Astrocyte of the cerebellum (primary cell): ENCODE measurements at regions not wholly inside any gene's neighbourhood (a gene's known extent, or its start where the extent isn't known, plus 50 kb on each side); places are given as distances from the start of the nearest gene placed in this dataset.

Source experiments
- DNase-seq: peaks from one replicate; pipeline ENCODE4 v3.0.0-alpha.2; 2011; ENCODE audit warnings: low read depth
- H3K4me3 ChIP-seq: 2 replicates; pipeline ENCODE4 v1.5.1; 2011; ENCODE audit warnings: mild to moderate bottlenecking, low read depth, low read length, moderate library complexity
- in situ Hi-C: cut with HindIII; loops from 2 replicates; pipeline ENCODE4 v1.10.0; 2017; ENCODE audit warnings: low sequenced_read_pairs
- TF ChIP-seq, protein P1 (sequence below): IDR thresholded peaks from 2 replicates; pipeline ENCODE4 v1.5.1; 2012; ENCODE audit warnings: low read length, low read depth, moderate library complexity, mild to moderate bottlenecking; ENCODE audit errors: missing control alignments

DNA sequence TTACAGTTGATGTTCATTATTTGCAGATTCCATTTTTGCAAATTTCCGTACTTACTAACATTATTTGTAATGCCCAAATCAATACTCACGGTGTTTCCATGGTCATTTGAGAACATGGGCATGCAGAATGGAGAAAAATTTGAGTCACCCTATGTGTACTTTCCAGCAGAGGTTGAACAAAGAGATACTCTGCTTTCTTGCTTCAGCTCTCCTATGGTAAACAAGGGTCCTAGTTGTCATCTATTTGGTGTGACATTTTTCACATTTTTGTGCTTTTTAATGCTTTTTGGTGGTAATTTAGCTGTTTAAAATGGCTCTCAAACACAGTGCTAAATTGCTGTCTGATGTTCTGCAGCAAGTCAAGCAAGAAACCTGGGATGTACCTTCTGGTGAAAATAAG lies 444.4 kb upstream of the CELF4 start:
- no peak for DNase-seq
- TF ChIP-seq, protein P1, sequence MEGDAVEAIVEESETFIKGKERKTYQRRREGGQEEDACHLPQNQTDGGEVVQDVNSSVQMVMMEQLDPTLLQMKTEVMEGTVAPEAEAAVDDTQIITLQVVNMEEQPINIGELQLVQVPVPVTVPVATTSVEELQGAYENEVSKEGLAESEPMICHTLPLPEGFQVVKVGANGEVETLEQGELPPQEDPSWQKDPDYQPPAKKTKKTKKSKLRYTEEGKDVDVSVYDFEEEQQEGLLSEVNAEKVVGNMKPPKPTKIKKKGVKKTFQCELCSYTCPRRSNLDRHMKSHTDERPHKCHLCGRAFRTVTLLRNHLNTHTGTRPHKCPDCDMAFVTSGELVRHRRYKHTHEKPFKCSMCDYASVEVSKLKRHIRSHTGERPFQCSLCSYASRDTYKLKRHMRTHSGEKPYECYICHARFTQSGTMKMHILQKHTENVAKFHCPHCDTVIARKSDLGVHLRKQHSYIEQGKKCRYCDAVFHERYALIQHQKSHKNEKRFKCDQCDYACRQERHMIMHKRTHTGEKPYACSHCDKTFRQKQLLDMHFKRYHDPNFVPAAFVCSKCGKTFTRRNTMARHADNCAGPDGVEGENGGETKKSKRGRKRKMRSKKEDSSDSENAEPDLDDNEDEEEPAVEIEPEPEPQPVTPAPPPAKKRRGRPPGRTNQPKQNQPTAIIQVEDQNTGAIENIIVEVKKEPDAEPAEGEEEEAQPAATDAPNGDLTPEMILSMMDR, result no peak
- in situ Hi-C loops, result no loop called here
- H3K4me3 ChIP-seq, result no peak overlapping the region

DNA sequence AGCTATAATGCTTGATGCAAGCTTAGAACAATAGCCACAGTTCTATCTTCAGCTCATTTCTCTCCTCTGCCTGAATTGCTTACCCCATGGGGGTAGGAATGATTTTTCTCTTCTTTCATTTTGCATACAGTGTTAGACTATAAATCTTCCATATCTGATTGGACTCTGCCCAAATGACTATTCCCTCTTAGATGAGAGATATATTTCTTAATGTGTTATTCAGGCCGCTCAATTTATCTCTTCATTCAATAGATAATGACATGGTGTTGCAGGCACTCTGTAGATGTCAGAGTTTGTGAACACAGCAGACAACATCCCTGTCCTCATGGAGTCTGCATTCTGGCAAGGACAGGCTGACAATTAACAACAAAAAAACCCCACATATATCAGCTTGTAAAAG lies 443.7 kb upstream of the CELF4 start:
- in situ Hi-C loops, result loop anchor here (5.0 kb wide), 1 partner anchor 42 kb away; no protein-coding TSS in a partner anchor

DNA sequence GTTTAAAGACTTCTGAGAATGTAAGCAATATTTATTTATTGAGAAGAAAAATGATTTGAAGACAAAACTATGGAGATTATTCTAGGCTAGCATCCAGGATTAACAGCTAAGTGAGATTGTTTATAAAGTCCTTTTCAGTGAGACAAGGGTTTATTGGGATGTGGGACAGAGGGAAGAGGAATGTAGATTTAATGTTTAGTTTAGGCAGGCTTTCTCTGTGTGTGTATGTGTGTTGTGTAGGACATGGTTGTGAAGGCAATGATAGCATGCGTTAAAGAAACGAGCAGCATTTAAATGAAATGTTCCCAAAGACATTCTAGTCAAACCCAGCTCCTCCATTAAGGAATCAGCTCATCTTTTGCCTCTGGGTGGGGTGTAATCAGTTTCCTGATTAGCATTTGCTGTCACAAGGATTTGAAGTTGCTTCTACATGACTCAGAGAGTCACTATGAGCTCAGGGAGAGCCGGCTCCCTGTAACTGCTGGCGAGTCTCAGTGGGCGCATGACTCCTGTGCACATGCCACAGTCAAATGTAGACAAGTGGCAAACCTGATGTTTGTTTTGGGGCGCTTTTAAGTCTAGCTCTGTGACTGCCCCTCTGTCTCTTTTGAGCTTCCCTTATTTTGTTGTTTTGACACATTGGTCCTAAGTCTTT lies 442.2 kb upstream of the CELF4 start:
- in situ Hi-C loops, result loop anchor here (5.0 kb wide), 1 partner anchor 41 kb away; no protein-coding TSS in a partner anchor
- no peak for DNase-seq
- TF ChIP-seq, protein P1, result no peak
- H3K4me3 ChIP-seq, result no peak overlapping the region

More for the DNA sequence above, 443.7 kb upstream of the CELF4 start:
- DNase-seq, result no peak
- TF ChIP-seq, protein P1, result no peak
- H3K4me3 ChIP-seq, result no peak overlapping the region

DNA sequence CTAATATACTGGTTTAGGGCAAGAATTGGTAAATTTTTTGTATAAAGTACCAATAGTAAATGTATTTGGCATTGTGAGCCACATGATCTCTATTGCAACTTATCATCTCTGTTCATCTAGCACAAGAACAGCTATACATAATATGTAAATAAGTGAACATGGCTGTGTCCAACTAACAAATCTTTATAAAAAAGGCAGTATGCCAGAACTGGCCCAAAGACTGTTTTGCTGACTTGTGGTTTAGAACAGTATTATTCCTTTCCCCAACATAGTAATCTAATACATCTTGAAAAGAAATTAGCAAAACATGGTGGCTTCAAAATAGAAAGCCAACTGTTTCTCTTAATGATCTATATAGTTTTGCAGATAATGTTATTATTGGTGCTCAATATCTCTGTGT lies 441.4 kb upstream of the CELF4 start:
- no peak overlapping the region for H3K4me3 ChIP-seq
- DNase-seq, result no peak
- TF ChIP-seq, protein P1, result no peak
- in situ Hi-C loops, result loop anchor here (5.0 kb wide), 1 partner anchor 40 kb away; no protein-coding TSS in a partner anchor

DNA sequence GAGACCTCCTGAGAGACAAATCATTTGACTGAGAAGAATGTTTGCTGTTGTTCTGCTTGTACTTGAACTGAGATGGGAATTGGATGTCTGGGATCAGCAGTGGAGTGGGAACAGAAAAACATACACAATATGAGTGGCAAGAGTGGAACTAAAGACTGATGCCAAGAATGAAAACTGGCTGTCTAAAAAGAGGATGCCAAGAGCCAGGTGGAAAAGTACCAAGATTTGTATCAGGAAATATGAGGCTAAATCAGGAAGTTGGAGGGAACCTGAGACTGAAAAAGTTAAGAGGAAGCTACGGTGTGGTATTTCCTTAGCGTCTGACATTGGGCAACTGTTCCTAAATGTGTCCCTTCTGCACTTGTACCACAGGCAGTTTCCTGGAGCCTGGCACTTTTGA lies 440.9 kb upstream of the CELF4 start:
- no peak for DNase-seq
- no peak overlapping the region for H3K4me3 ChIP-seq
- TF ChIP-seq, protein P1, result no peak
- in situ Hi-C loops, result loop anchor here (5.0 kb wide), 1 partner anchor 39 kb away; no protein-coding TSS in a partner anchor

DNA sequence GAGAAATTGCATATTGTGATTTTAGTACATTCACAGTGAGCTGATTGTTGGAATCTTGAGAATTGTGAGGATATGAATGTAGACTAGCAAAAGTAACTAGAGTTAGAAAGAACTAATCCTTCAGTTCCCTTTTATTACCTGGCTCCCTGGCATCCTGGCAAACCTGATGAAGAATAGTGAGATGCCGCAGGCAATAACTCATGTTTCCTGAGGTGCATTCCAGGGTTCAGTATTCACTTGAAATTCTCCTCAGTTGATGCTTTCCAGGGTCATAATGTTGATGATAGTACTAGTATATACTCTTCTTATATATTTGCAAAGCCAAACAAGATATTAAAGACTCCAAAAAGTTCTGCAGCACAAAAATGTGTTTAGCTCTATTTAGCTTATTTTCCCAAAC lies 432.1 kb upstream of the CELF4 start:
- TF ChIP-seq, protein P1, result no peak
- in situ Hi-C loops, result no loop called here
- DNase-seq, result no peak
- H3K4me3 ChIP-seq, result no peak overlapping the region

DNA sequence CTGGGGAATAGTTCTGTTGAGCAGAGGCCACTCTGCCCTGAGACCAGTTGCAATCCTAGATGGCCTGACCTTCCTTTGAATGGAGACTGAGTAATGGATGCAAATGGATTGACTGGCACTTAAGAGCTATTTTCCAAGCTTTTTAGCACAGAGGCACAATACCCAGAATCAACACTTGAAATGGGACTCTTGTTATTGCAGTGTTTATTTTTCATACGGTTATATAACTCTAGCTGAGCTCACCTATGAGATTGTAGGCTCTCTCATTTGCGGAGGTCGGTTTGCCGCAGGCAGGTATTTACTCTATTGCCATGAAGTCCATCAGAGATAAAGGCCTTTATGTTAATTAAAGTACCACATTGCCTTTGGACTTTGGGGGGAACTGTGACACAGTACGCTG lies 422.3 kb upstream of the CELF4 start:
- DNase-seq, result no peak
- TF ChIP-seq, protein P1, result no peak
- H3K4me3 ChIP-seq, result no peak overlapping the region
- in situ Hi-C loops, result no loop called here
